Astrocyte (in vitro differentiated cells and primary cell): ENCODE measurements at regions not wholly inside any gene's neighbourhood (a gene's known extent, or its start where the extent isn't known, plus 50 kb on each side); places are given as distances from the start of the nearest gene placed in this dataset.

Source experiments
- EZH2 ChIP-seq: IDR thresholded peaks from 2 replicates; pipeline ENCODE4 v1.6.1; 2012; ENCODE audit warnings: mild to moderate bottlenecking, low read length, inconsistent platforms; ENCODE audit not compliant: insufficient read depth
- TF ChIP-seq, protein P1 (sequence below): IDR thresholded peaks from 2 replicates; pipeline ENCODE4 v1.5.1; 2011; ENCODE audit warnings: low read depth, mild to moderate bottlenecking, inconsistent platforms, low read length, moderate library complexity; ENCODE audit not compliant: insufficient read depth

DNA sequence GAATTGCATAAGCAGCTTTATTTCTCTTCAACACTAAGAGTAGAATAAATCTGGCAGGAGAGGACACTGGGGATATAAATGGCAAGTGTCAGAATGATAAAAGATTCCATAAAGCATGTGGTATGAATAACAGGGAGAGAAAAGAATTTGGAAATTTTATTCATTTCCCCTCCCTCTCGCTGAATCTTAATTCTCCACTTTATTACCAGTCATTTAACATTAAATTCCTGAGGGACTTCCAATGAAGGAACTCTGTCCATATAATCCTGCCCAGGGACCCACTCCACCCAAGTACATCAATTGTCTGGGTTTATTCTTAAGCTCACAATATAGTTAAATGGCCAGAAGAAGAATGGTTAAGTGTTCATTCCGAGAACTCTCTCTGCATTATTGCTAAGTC is 197.7 kb upstream of the MGAT5 start:
- TF ChIP-seq, protein P1, sequence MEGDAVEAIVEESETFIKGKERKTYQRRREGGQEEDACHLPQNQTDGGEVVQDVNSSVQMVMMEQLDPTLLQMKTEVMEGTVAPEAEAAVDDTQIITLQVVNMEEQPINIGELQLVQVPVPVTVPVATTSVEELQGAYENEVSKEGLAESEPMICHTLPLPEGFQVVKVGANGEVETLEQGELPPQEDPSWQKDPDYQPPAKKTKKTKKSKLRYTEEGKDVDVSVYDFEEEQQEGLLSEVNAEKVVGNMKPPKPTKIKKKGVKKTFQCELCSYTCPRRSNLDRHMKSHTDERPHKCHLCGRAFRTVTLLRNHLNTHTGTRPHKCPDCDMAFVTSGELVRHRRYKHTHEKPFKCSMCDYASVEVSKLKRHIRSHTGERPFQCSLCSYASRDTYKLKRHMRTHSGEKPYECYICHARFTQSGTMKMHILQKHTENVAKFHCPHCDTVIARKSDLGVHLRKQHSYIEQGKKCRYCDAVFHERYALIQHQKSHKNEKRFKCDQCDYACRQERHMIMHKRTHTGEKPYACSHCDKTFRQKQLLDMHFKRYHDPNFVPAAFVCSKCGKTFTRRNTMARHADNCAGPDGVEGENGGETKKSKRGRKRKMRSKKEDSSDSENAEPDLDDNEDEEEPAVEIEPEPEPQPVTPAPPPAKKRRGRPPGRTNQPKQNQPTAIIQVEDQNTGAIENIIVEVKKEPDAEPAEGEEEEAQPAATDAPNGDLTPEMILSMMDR = no peak
- TF ChIP-seq EZH2 = no peak
